Upper lobe of left lung (tissue), 6 donors: ENCODE measurements at regions not wholly inside any gene's neighbourhood (a gene's known extent, or its start where the extent isn't known, plus 50 kb on each side); places are given as distances from the start of the nearest gene placed in this dataset.
A peak's percentile ranks its signal among the peaks of the same experiment; 100 is the strongest.

ENCODE experiments used
- ATAC-seq, 2 donors: fragments of 200-7000 bp; cut with Tn5 transposase; one replicate each; pipeline ENCODE4 v1.9.1; 2022; ENCODE audit warnings: mild to moderate bottlenecking in 2 of 2, moderate library complexity in 2 of 2; ENCODE audit not compliant: low FRiP score in 2 of 2
- DNase-seq, 2 donors: peaks; one replicate each; pipeline ENCODE4 v3.0.0-alpha.2; 2019 to 2020
- H3K27ac ChIP-seq, 4 donors: fragments of 200-600 bp; sonication (generic); one replicate each; pipeline ENCODE4 v1.5.1; 2016 to 2019
- H3K27me3 ChIP-seq, 4 donors: fragments of 200-600 bp; sonication (generic); one replicate each; pipeline ENCODE4 v1.5.1; 2017 to 2019
- H3K36me3 ChIP-seq, 4 donors: fragments of 200-600 bp; sonication (generic); one replicate each; pipeline ENCODE4 v1.5.1; 2016 to 2019
- H3K4me1 ChIP-seq, 4 donors: fragments of 200-600 bp; sonication (generic); one replicate each; pipeline ENCODE4 v1.5.1; 2018 to 2019
- H3K4me3 ChIP-seq, 4 donors: fragments of 200-600 bp; sonication (generic); one replicate each; pipeline ENCODE4 v1.5.1; 2017 to 2019; ENCODE audit warnings: mild to moderate bottlenecking in 2 of 4, moderate library complexity in 1 of 4
- H3K9me3 ChIP-seq, 4 donors: fragments of 200-600 bp; sonication (generic); one replicate each; pipeline ENCODE4 v1.5.1; 2018 to 2019
- EP300 ChIP-seq, 4 donors: sonication (generic); formaldehyde crosslinking; IDR thresholded peaks; one replicate each; pipeline ENCODE4 v1.5.1; 2017; ENCODE audit warnings: antibody characterized with exemption in 4 of 4, control low read depth in 2 of 4
- POLR2A ChIP-seq, 4 donors: fragments of 450-650 bp; IDR thresholded peaks; one replicate each; pipeline ENCODE4 v1.5.1; 2016 to 2017; ENCODE audit warnings: antibody characterized with exemption in 4 of 4, mild to moderate bottlenecking in 2 of 4
- POLR2AphosphoS5 ChIP-seq, 2 donors: sonication (generic); formaldehyde crosslinking; IDR thresholded peaks; one replicate each; pipeline ENCODE4 v1.5.1; 2017; ENCODE audit warnings: antibody characterized with exemption in 2 of 2
- whole genome bisulfite sequencing, 2 donors: methylation state at CpG; one replicate each; pipeline ENCODE4 v1.1.5; 2017 to 2018; 5-methylcytosine and 5-hydroxymethylcytosine counted together
- TF ChIP-seq, protein P1 (sequence below), 6 experiments: fragments of 450-650 bp in 4 of 6; fragments of 200-600 bp in 2 of 6; sonication (generic) in 2 of 6; IDR thresholded peaks; one replicate each; pipeline ENCODE4 v1.5.1; 2016 to 2019; ENCODE audit warnings: antibody characterized with exemption in 6 of 6
- donor health status: DM: no; HTN: no; CAD: no; lungs with moderate emphysema.
- donor health status: DM: no; HTN: yes; CAD: no; lungs with severe emphysema.

DNA sequence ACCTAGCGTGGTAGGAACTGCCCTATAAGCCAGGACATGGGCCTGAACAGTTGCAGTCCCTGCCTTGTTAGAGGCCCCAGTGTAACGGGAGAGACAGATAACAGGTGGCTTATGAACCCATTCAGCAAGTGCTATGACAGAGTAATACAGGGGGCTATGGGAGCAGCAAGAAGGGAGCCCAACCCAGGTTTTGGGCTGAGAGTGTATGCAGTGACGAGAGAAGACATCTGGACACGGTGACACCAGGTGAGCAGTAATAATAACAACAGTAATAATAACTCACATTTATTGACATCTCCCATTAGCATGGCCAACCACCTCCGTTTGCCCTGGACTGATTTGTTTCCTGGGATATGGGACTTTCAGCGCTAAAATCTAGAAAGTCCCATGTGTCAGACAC lies 100.8 kb downstream of the IRX5 start:
- peaks cover 0 to 4% (median 0%) of the 10 kb centered on the region in 4 donors for H3K9me3 ChIP-seq
- DNase-seq (no peak), ATAC-seq (no peak)
- TF ChIP-seq POLR2A (IDR thresholded peaks at IDR 0.05) (no peak), POLR2AphosphoS5 (IDR thresholded peaks at IDR 0.05) (no peak), EP300 (IDR thresholded peaks at IDR 0.05) (no peak)
- TF ChIP-seq, protein P1, sequence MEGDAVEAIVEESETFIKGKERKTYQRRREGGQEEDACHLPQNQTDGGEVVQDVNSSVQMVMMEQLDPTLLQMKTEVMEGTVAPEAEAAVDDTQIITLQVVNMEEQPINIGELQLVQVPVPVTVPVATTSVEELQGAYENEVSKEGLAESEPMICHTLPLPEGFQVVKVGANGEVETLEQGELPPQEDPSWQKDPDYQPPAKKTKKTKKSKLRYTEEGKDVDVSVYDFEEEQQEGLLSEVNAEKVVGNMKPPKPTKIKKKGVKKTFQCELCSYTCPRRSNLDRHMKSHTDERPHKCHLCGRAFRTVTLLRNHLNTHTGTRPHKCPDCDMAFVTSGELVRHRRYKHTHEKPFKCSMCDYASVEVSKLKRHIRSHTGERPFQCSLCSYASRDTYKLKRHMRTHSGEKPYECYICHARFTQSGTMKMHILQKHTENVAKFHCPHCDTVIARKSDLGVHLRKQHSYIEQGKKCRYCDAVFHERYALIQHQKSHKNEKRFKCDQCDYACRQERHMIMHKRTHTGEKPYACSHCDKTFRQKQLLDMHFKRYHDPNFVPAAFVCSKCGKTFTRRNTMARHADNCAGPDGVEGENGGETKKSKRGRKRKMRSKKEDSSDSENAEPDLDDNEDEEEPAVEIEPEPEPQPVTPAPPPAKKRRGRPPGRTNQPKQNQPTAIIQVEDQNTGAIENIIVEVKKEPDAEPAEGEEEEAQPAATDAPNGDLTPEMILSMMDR (IDR thresholded peaks at IDR 0.05): no peak
- no peak overlapping the region for H3K4me3 ChIP-seq
- H3K27me3 ChIP-seq: no peaks in the 10 kb centered on the region
- H3K27ac ChIP-seq: no peak overlapping the region
- H3K36me3 ChIP-seq: no peaks in the 10 kb centered on the region
- 81 to 87% methylated on average over 6 of the region's 6 CpGs for WGBS, 2 donors
- H3K4me1 ChIP-seq: no peaks in the 10 kb centered on the region

- no peak for TF ChIP-seq POLR2AphosphoS5 (IDR thresholded peaks at IDR 0.05)
- no peak for TF ChIP-seq POLR2A (IDR thresholded peaks at IDR 0.05)
- TF ChIP-seq, protein P1 (IDR thresholded peaks at IDR 0.05): no peak
- no peak for TF ChIP-seq EP300 (IDR thresholded peaks at IDR 0.05)
- 81 to 88% methylated on average over 26 to 28 of the region's 28 CpGs for WGBS, 2 donors
Measured at GRCh38 chr16:55033225-55034156, 102.8 kb downstream of the IRX5 start.

DNA sequence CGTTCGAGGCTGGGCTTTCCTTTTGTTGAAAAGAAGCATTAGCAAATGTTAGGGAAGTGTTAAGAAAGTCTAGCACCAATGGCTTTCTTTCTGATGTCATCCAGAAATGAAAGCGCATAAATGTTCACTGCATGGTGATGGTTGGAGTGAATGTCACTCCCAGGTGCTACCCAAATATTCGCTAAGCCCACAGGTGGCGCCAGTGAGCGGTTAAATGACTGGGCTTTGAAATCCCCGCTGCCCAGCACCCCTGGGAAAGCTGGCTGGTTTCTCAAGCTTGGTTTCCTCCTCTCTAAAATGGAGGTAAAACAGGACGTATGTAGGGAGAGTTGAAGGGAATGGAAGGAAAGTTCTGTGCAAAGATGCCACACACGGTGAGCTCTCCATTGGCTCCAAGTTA lies 104.4 kb downstream of the IRX5 start:
- 36 to 37% methylated on average over 9 of the region's 9 CpGs for WGBS, 2 donors
- peak in 1 of 2 donors; percentile 42 for DNase-seq

More at GRCh38 chr16:55033225-55034156, 102.8 kb downstream of the IRX5 start:
- DNase-seq (peak; percentile 6 to 35), ATAC-seq (no peak)
- Histone ChIP-seq H3K27me3 (no peaks in the 10 kb centered on the region), H3K9me3 (peaks cover 0 to 4% (median 0%) of the 10 kb centered on the region in 4 donors), H3K4me1 (no peaks in the 10 kb centered on the region), H3K4me3 (no peak overlapping the region), H3K36me3 (no peaks in the 10 kb centered on the region), H3K27ac (no peak overlapping the region)

DNA sequence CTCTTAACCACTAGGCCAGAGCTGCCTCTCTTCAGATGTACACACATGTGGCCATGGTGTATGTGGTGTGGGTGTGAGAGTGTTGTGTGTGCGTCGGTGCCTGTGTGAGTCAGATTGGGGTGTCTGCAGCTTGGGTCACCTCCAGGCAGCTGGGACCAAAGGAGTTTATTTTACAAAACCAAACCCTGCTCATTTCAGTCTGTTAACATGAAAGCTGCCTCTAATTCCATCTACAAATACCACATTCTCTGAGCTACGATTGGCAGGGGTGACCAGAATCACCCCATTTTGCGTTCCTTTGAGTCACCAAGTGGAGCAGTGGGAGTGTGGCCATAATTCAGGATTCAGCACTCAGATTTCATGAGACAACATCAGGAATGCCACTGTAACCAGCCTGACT lies 105.3 kb downstream of the IRX5 start:
- DNase-seq: peak in 1 of 2 donors; percentile 18
- ATAC-seq: no peak

More for the DNA sequence above, 104.4 kb downstream of the IRX5 start:
- H3K36me3 ChIP-seq: no peaks in the 10 kb centered on the region
- no peak overlapping the region for H3K27ac ChIP-seq
- no peak overlapping the region for H3K4me3 ChIP-seq
- ATAC-seq: no peak
- no peaks in the 10 kb centered on the region for H3K4me1 ChIP-seq
- H3K27me3 ChIP-seq: no peaks in the 10 kb centered on the region
- TF ChIP-seq, protein P1 (IDR thresholded peaks at IDR 0.05): peak in 4 of 6 experiments; percentile 12 to 34 (median 31)
- TF ChIP-seq POLR2AphosphoS5 (IDR thresholded peaks at IDR 0.05) (no peak), POLR2A (IDR thresholded peaks at IDR 0.05) (no peak)
- H3K9me3 ChIP-seq: no peaks in the 10 kb centered on the region

More for the DNA sequence above, 105.3 kb downstream of the IRX5 start:
- 64 to 86% methylated on average over 4 of the region's 4 CpGs for WGBS, 2 donors
- H3K4me3 ChIP-seq: no peak overlapping the region
- no peak overlapping the region for H3K27ac ChIP-seq
- no peaks in the 10 kb centered on the region for H3K9me3 ChIP-seq
- TF ChIP-seq POLR2A (IDR thresholded peaks at IDR 0.05) (no peak), POLR2AphosphoS5 (IDR thresholded peaks at IDR 0.05) (no peak), EP300 (IDR thresholded peaks at IDR 0.05) (no peak)
- TF ChIP-seq, protein P1 (IDR thresholded peaks at IDR 0.05): no peak
- H3K36me3 ChIP-seq: no peaks in the 10 kb centered on the region
- no peaks in the 10 kb centered on the region for H3K27me3 ChIP-seq
- H3K4me1 ChIP-seq: no peaks in the 10 kb centered on the region
